ENCODE measurements at regions not wholly inside any gene's neighbourhood (a gene's known extent, or its start where the extent isn't known, plus 50 kb on each side); places are given as distances from the start of the nearest gene placed in this dataset.

- CTCF ChIA-PET (ENCODE audit: partially characterized antibody): interaction anchor here (0.9 to 5.4 kb wide), 6 partner anchors 14 to 121 kb away, joined by 3 to 42 read pairs (median 5); no protein-coding TSS in a partner anchor
These were observed 183.2 kb upstream of the AADAT start for GRCh38 chr4:170272959-170273358.

More at GRCh38 chr4:170272959-170273358, 183.2 kb upstream of the AADAT start:
- no peak overlapping the region for H3K27ac ChIP-seq (ENCODE audit: low read depth, low read length)
- H2BK20ac ChIP-seq (ENCODE audit: low read length): no peak overlapping the region
- H3K27me3 ChIP-seq (replicated peaks in 1 of 4; ENCODE audit: control insufficient read depth in 3 of 4, extremely low read depth in 1 of 4, insufficient read depth in 3 of 4, low read length in 3 of 4): no peaks in the 10 kb centered on the region
- H3K23ac ChIP-seq (ENCODE audit: insufficient read length): no peak overlapping the region
- H3K4me3 ChIP-seq (ENCODE audit: extremely low read depth in 1 of 4, insufficient read depth in 2 of 4, low read depth in 3 of 4, low read length in 4 of 4): no peak overlapping the region
- H3K79me1 ChIP-seq (ENCODE audit: low read depth, low read length): no peaks in the 10 kb centered on the region
- FAIRE-seq (no peak), DNase-seq (ENCODE audit: low read depth in 1 of 2, low spot score in 2 of 2) (no peak)
- H2BK5ac ChIP-seq (ENCODE audit: low read depth, low read length): no peak overlapping the region
- H2BK15ac ChIP-seq (ENCODE audit: low read length): no peak overlapping the region
- H3K56ac ChIP-seq (replicated peaks; ENCODE audit: insufficient read length, low read depth, low read length): no peak overlapping the region
- peaks cover 0 to 8% of the 10 kb centered on the region in 2 experiments; a peak in 1 of 4 replicates for H3K9me3 ChIP-seq (ENCODE audit: insufficient read depth in 2 of 2, low read depth in 1 of 2, low read length in 1 of 2)
- no peak overlapping the region for H3K9ac ChIP-seq (replicated peaks in 1 of 4; ENCODE audit: extremely low read depth in 1 of 4, low read depth in 3 of 4, low read length in 3 of 4)
- H2AFZ ChIP-seq (ENCODE audit: low read length): no peak overlapping the region
- H3K79me2 ChIP-seq (ENCODE audit: control insufficient read depth in 1 of 2, insufficient read depth in 2 of 2, low read length in 2 of 2): no peaks in the 10 kb centered on the region
- H2AK5ac ChIP-seq (ENCODE audit: low read depth, low read length): no peak overlapping the region
- H3K36me3 ChIP-seq (ENCODE audit: control insufficient read depth in 2 of 4, insufficient read depth in 4 of 4, low read length in 3 of 4): no peaks in the 10 kb centered on the region; a peak in 1 of 8 replicates
- no peak overlapping the region for H4K8ac ChIP-seq (ENCODE audit: extremely low read depth, insufficient read depth, low read length)
- no peaks in the 10 kb centered on the region for H3K23me2 ChIP-seq (ENCODE audit: low read depth, low read length)
- no peak overlapping the region for H4K91ac ChIP-seq (replicated peaks; ENCODE audit: insufficient read length, low read length)
- H4K5ac ChIP-seq (ENCODE audit: insufficient read length, low read depth, low read length): no peak overlapping the region
- no peak overlapping the region for H3K4ac ChIP-seq (replicated peaks; ENCODE audit: insufficient read length, low read depth, low read length)
- TF ChIP-seq MAFK (IDR thresholded peaks at IDR 0.05; ENCODE audit: low read depth, low read length) (no peak), CTBP2 (IDR thresholded peaks at IDR 0.05; ENCODE audit: borderline replicate concordance, insufficient read depth, insufficient read length, low read length) (no peak)
- H3K14ac ChIP-seq (ENCODE audit: insufficient read length): no peak overlapping the region
- no peak overlapping the region for H3K4me2 ChIP-seq (ENCODE audit: insufficient read depth in 1 of 2, low read depth in 2 of 2, low read length in 2 of 2)
- no peak overlapping the region for H2BK120ac ChIP-seq (replicated peaks; ENCODE audit: low read depth, low read length)
- H3K4me1 ChIP-seq (replicated peaks in 1 of 4; ENCODE audit: control insufficient read depth in 3 of 4, insufficient read depth in 4 of 4, low read length in 3 of 4): no peaks in the 10 kb centered on the region
- H3K18ac ChIP-seq (ENCODE audit: extremely low read depth, low read length): no peak overlapping the region
- no peak overlapping the region for H2BK12ac ChIP-seq (ENCODE audit: low read depth, low read length)
- H4K20me1 ChIP-seq (replicated peaks in 1 of 2; ENCODE audit: control insufficient read depth in 1 of 2, insufficient read depth in 2 of 2, low read length in 2 of 2): no peaks in the 10 kb centered on the region
- POLR2A ChIA-PET (ENCODE audit: partially characterized antibody): no interaction called here
- WGBS, 2 experiments (ENCODE audit: extremely low coverage in 1 of 2, insufficient coverage in 1 of 2, insufficient read length in 1 of 2, insufficient replicate concordance in 2 of 2, low coverage in 1 of 2, low lambda C conversion rate in 2 of 2, missing lambda C conversion rate in 1 of 2): 69% methylated on average over 4 of the region's 4 CpGs; no CpG with 5 or more reads in 1 of the 2 experiments
